Suprapubic skin (tissue), 3 donors: ENCODE measurements at regions not wholly inside any gene's neighbourhood (a gene's known extent, or its start where the extent isn't known, plus 50 kb on each side); places are given as distances from the start of the nearest gene placed in this dataset.

Source experiments
- POLR2AphosphoS5 ChIP-seq, 3 donors: sonication (generic); formaldehyde crosslinking; IDR thresholded peaks; one replicate each; pipeline ENCODE4 v1.6.1; 2017; ENCODE audit warnings: antibody characterized with exemption in 3 of 3
- TF ChIP-seq, protein P1 (sequence below), 2 donors: fragments of 200-600 bp in 1 of 2; fragments of 450-650 bp in 1 of 2; sonication (generic) in 1 of 2; IDR thresholded peaks; one replicate each; pipeline ENCODE4 v1.5.1; 2016 to 2019; ENCODE audit warnings: antibody characterized with exemption in 2 of 2, mild to moderate bottlenecking in 1 of 2, moderate library complexity in 1 of 2

DNA sequence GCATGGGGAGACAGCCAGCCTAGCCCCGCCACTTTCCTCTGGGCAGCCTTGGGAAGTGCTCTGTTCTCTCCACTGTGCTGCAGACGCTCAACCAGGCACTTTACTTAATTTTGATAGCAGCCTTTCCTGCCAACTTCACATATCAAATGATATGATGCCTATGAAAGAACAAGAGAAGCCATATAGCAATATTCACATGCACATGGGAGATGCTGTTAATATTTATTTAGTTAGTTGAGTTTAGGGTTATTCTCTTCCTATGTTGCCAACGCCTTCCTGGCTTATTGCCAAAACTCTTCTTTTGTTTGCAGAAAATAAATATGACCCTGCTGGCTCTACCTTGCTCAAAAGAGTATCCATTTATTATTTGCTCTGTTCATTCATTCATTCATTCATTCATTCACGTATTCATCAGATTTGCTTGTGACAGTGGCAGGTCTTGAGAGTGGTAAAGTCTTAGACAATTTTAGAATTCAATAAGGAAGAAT, 99.3 kb downstream of the GATA6 start:
- TF ChIP-seq, protein P1, sequence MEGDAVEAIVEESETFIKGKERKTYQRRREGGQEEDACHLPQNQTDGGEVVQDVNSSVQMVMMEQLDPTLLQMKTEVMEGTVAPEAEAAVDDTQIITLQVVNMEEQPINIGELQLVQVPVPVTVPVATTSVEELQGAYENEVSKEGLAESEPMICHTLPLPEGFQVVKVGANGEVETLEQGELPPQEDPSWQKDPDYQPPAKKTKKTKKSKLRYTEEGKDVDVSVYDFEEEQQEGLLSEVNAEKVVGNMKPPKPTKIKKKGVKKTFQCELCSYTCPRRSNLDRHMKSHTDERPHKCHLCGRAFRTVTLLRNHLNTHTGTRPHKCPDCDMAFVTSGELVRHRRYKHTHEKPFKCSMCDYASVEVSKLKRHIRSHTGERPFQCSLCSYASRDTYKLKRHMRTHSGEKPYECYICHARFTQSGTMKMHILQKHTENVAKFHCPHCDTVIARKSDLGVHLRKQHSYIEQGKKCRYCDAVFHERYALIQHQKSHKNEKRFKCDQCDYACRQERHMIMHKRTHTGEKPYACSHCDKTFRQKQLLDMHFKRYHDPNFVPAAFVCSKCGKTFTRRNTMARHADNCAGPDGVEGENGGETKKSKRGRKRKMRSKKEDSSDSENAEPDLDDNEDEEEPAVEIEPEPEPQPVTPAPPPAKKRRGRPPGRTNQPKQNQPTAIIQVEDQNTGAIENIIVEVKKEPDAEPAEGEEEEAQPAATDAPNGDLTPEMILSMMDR (IDR thresholded peaks at IDR 0.05) = no peak
- TF ChIP-seq POLR2AphosphoS5 (IDR thresholded peaks at IDR 0.05) = no peak
